Neuronal stem cell (in vitro differentiated cells): ENCODE measurements at regions not wholly inside any gene's neighbourhood (a gene's known extent, or its start where the extent isn't known, plus 50 kb on each side); places are given as distances from the start of the nearest gene placed in this dataset.

Experiments
- DNase-seq: peaks from one replicate; pipeline ENCODE4 v3.0.0-alpha.2; 2013; ENCODE audit warnings: low spot score
- H2AFZ ChIP-seq: one replicate; pipeline ENCODE4 v1.6.1; 2013; ENCODE audit warnings: mild to moderate bottlenecking, low read length, inconsistent platforms
- H2AK5ac ChIP-seq: 2 replicates; pipeline ENCODE4 v1.6.1; 2013; ENCODE audit warnings: low read depth, mild to moderate bottlenecking, inconsistent platforms, low read length, moderate library complexity, mixed read lengths
- H2BK120ac ChIP-seq: 2 replicates; pipeline ENCODE4 v1.6.1; 2013; ENCODE audit warnings: low read depth, mild to moderate bottlenecking, inconsistent platforms, low read length, moderate library complexity, mixed read lengths
- H2BK12ac ChIP-seq: one replicate; pipeline ENCODE4 v1.6.1; 2013; ENCODE audit warnings: low read length, inconsistent platforms
- H2BK15ac ChIP-seq: 2 replicates; pipeline ENCODE4 v1.6.1; 2013; ENCODE audit warnings: mild to moderate bottlenecking, low read length, inconsistent platforms, mixed read lengths
- H2BK5ac ChIP-seq: one replicate; pipeline ENCODE4 v1.6.1; 2013; ENCODE audit warnings: inconsistent platforms, mild to moderate bottlenecking, low read length, moderate library complexity
- H3K14ac ChIP-seq: one replicate; pipeline ENCODE4 v1.6.1; 2013; ENCODE audit warnings: low read length, inconsistent platforms
- H3K18ac ChIP-seq: 2 replicates; pipeline ENCODE4 v1.6.1; 2013; ENCODE audit warnings: low read length, inconsistent platforms
- H3K23ac ChIP-seq: 2 replicates; pipeline ENCODE4 v1.6.1; 2013; ENCODE audit warnings: low read depth, mild to moderate bottlenecking, mixed read lengths, low read length, inconsistent platforms; ENCODE audit not compliant: poor library complexity
- H3K27ac ChIP-seq: replicated peaks from 3 replicates; pipeline ENCODE4 v1.5.1; 2013; ENCODE audit warnings: low read length, inconsistent platforms
- H3K27me3 ChIP-seq, 3 experiments: 2 replicates each; pipeline ENCODE4 v1.6.1; 2013; ENCODE audit warnings: low read length in 3 of 3, mild to moderate bottlenecking in 2 of 3, inconsistent platforms in 1 of 3, low read depth in 1 of 3, mixed read lengths in 1 of 3, moderate library complexity in 1 of 3; ENCODE audit not compliant: control insufficient read depth in 3 of 3, insufficient read depth in 3 of 3
- H3K36me3 ChIP-seq, 2 donors: replicated peaks in 1 of 2; 2 replicates each; pipeline ENCODE4 v1.6.1; 2013; ENCODE audit warnings: low read length in 2 of 2; ENCODE audit not compliant: control insufficient read depth in 2 of 2, insufficient read depth in 2 of 2
- H3K4ac ChIP-seq: 2 replicates; pipeline ENCODE4 v1.6.1; 2013; ENCODE audit warnings: inconsistent platforms, mild to moderate bottlenecking, low read length, moderate library complexity
- H3K4me1 ChIP-seq, 2 donors: 1 replicate in 1 of 2; 2 replicates in 1 of 2; pipeline ENCODE4 v1.6.1; 2013; ENCODE audit warnings: low read length in 2 of 2, low read depth in 1 of 2; ENCODE audit not compliant: control insufficient read depth in 2 of 2, insufficient read depth in 1 of 2
- H3K4me2 ChIP-seq: one replicate; pipeline ENCODE4 v1.6.1; 2013; ENCODE audit warnings: mild to moderate bottlenecking, low read length, inconsistent platforms; ENCODE audit not compliant: insufficient read depth, poor library complexity, severe bottlenecking
- H3K4me3 ChIP-seq, 2 donors: 2 replicates each; pipeline ENCODE4 v1.5.1; 2013; ENCODE audit warnings: low read length in 2 of 2, mild to moderate bottlenecking in 2 of 2, inconsistent platforms in 1 of 2, moderate library complexity in 1 of 2
- H3K79me1 ChIP-seq: one replicate; pipeline ENCODE4 v1.6.1; 2013; ENCODE audit warnings: low read depth, mild to moderate bottlenecking, inconsistent platforms, low read length, moderate library complexity
- H3K9ac ChIP-seq: one replicate; pipeline ENCODE4 v1.6.1; 2013; ENCODE audit warnings: mild to moderate bottlenecking, low read depth, low read length, inconsistent platforms; ENCODE audit not compliant: poor library complexity
- H3K9me3 ChIP-seq, 2 donors: replicated peaks in 1 of 2; 2 replicates each; pipeline versions ENCODE3 to v1.6.1; 2013; ENCODE audit warnings: low read length in 2 of 2, mild to moderate bottlenecking in 2 of 2, inconsistent platforms in 1 of 2, low read depth in 1 of 2, mixed read lengths in 1 of 2, moderate library complexity in 1 of 2; ENCODE audit not compliant: control insufficient read depth in 2 of 2, insufficient read depth in 1 of 2
- H4K8ac ChIP-seq: one replicate; pipeline ENCODE4 v1.6.1; 2013; ENCODE audit warnings: low read depth, mild to moderate bottlenecking, inconsistent platforms, low read length, moderate library complexity
- H4K91ac ChIP-seq: one replicate; pipeline ENCODE4 v1.6.1; 2013; ENCODE audit warnings: low read length, low read depth, mild to moderate bottlenecking, inconsistent platforms; ENCODE audit not compliant: poor library complexity
- WGBS, 2 donors: extraction: QIAGEN DNeasy Blood & Tissue Kit; methylation state at CpG; one replicate each; pipeline ENCODE4 v1.1.7; 2013; ENCODE audit warnings: missing lambda C conversion rate in 2 of 2, mixed read lengths in 1 of 2; ENCODE audit not compliant: insufficient read length in 2 of 2, insufficient replicate concordance in 1 of 2; ENCODE audit errors: extremely low coverage in 2 of 2; 5-methylcytosine and 5-hydroxymethylcytosine counted together

- Histone ChIP-seq H2AK5ac (no peak overlapping the region), H3K4me3 (no peak overlapping the region), H3K27ac (no peak overlapping the region), H3K23ac (no peak overlapping the region), H2AFZ (no peak overlapping the region), H3K9me3 (peaks cover 0 to 2% of the 10 kb centered on the region in 2 donors), H2BK5ac (no peak overlapping the region), H3K27me3 (no peaks in the 10 kb centered on the region), H2BK120ac (no peak overlapping the region), H3K9ac (no peak overlapping the region), H3K79me1 (peaks cover 1% of the 10 kb centered on the region), H2BK12ac (no peak overlapping the region), H4K91ac (no peak overlapping the region), H3K4ac (no peak overlapping the region), H3K4me2 (no peak overlapping the region), H3K4me1 (no peaks in the 10 kb centered on the region), H3K36me3 (no peaks in the 10 kb centered on the region), H3K14ac (no peak overlapping the region), H3K18ac (no peak overlapping the region), H2BK15ac (no peak overlapping the region), H4K8ac (no peak overlapping the region)
- WGBS, 2 donors = no CpG with 5 or more reads among the region's 3 CpGs
- no peak for DNase-seq
Observed at GRCh38 chr6:33967966-33968724, 164.3 kb upstream of the MLN start.

- peak overlapping the region; percentile 17 for H2AK5ac ChIP-seq
- no peaks in the 10 kb centered on the region for H3K27me3 ChIP-seq
- H3K9me3 ChIP-seq = no peaks in the 10 kb centered on the region
- H2BK15ac ChIP-seq = no peak overlapping the region
- no peak overlapping the region for H3K14ac ChIP-seq
- H2BK5ac ChIP-seq = no peak overlapping the region
- no peak overlapping the region for H4K91ac ChIP-seq
- no peak overlapping the region for H3K27ac ChIP-seq
- H2BK12ac ChIP-seq = no peak overlapping the region
- WGBS, 2 donors = no CpG with 5 or more reads among the region's 3 CpGs
- no peak overlapping the region for H3K4me3 ChIP-seq
- H3K4ac ChIP-seq = no peak overlapping the region
- H3K18ac ChIP-seq = no peak overlapping the region
- H3K36me3 ChIP-seq = no peaks in the 10 kb centered on the region
- no peak overlapping the region for H2BK120ac ChIP-seq
- DNase-seq = no peak
- peaks cover 1% of the 10 kb centered on the region for H3K79me1 ChIP-seq
- no peak overlapping the region for H3K4me2 ChIP-seq
- no peak overlapping the region for H3K9ac ChIP-seq
- no peak overlapping the region for H4K8ac ChIP-seq
- no peak overlapping the region for H3K23ac ChIP-seq
- no peaks in the 10 kb centered on the region for H3K4me1 ChIP-seq
- H2AFZ ChIP-seq = no peak overlapping the region
Observed at GRCh38 chr6:33967265-33967767, 163.5 kb upstream of the MLN start.

GRCh38 chr6:33966536-33966935 is 162.7 kb upstream of the MLN start:
- Histone ChIP-seq H3K9ac (no peak overlapping the region), H3K4me3 (no peak overlapping the region), H3K79me1 (peaks cover 1% of the 10 kb centered on the region), H3K36me3 (no peaks in the 10 kb centered on the region), H2AK5ac (peak overlapping the region; percentile 74), H3K9me3 (no peaks in the 10 kb centered on the region), H2BK15ac (no peak overlapping the region), H3K27ac (no peak overlapping the region), H4K91ac (no peak overlapping the region), H2BK12ac (no peak overlapping the region), H3K14ac (peak overlapping the region; percentile 8), H3K18ac (no peak overlapping the region), H3K23ac (no peak overlapping the region), H3K4me2 (no peak overlapping the region), H4K8ac (no peak overlapping the region), H3K4ac (no peak overlapping the region), H3K27me3 (no peaks in the 10 kb centered on the region), H2BK120ac (no peak overlapping the region), H2BK5ac (no peak overlapping the region), H2AFZ (no peak overlapping the region), H3K4me1 (no peaks in the 10 kb centered on the region)
- WGBS, 2 donors = no CpG with 5 or more reads among the region's 2 CpGs
- no peak for DNase-seq

- Histone ChIP-seq H3K27me3 (peaks cover 0 to 3% (median 0%) of the 10 kb centered on the region in 3 experiments), H3K4me3 (no peak overlapping the region), H2BK12ac (no peak overlapping the region), H2BK5ac (no peak overlapping the region), H2BK120ac (no peak overlapping the region), H3K9ac (no peak overlapping the region), H2AFZ (no peak overlapping the region), H4K8ac (no peak overlapping the region), H3K79me1 (peaks cover 1% of the 10 kb centered on the region), H3K36me3 (no peaks in the 10 kb centered on the region), H3K14ac (no peak overlapping the region), H3K4ac (no peak overlapping the region), H3K18ac (no peak overlapping the region), H3K27ac (no peak overlapping the region), H3K4me1 (no peaks in the 10 kb centered on the region), H2BK15ac (no peak overlapping the region), H3K4me2 (no peak overlapping the region), H3K23ac (no peak overlapping the region), H4K91ac (no peak overlapping the region), H3K9me3 (no peaks in the 10 kb centered on the region), H2AK5ac (no peak overlapping the region)
- no peak for DNase-seq
- WGBS, 2 donors = no CpG with 5 or more reads among the region's 8 CpGs
Observed at GRCh38 chr6:33965766-33966165, 162.0 kb upstream of the MLN start.
